GM12874 (cell line): ENCODE measurements at regions not wholly inside any gene's neighbourhood (a gene's known extent, or its start where the extent isn't known, plus 50 kb on each side); places are given as distances from the start of the nearest gene placed in this dataset.

Experiments
- TF ChIP-seq, protein P1 (sequence below): IDR thresholded peaks from 2 replicates; pipeline ENCODE4 v1.5.1; 2011; ENCODE audit warnings: low read depth, mild to moderate bottlenecking, control low read depth, low read length, moderate library complexity; ENCODE audit not compliant: insufficient read depth

DNA sequence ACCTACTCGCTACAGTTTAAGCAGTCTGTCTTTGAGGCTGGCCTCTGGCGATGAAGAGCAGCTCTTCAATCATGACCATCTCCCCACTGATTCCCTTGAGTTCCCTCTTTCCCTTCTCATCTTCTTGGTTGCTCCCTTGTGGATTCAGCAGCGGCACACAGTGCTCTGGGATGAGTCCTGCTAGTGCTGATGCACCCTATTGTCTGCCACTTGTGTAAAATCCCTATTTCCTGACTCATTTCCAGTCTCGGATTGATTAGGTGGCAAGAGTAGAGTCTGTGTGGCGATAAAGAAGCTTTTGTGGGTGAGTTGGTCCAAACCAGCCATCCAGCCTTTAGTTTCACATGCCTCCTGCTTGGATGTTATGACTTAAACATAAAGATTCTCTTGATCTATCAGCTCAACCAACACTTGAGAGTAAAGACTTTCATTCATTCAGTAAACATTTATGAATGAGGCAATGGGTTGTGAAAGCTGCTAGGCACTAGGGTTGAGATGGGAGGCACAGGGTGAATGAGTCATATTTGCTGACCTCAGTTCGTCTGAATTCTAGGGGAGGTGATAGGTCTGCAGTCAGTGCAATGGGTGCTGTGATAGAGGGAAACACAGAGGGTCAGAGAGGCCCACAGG, 219.4 kb upstream of the RAG2 start:
- TF ChIP-seq, protein P1, sequence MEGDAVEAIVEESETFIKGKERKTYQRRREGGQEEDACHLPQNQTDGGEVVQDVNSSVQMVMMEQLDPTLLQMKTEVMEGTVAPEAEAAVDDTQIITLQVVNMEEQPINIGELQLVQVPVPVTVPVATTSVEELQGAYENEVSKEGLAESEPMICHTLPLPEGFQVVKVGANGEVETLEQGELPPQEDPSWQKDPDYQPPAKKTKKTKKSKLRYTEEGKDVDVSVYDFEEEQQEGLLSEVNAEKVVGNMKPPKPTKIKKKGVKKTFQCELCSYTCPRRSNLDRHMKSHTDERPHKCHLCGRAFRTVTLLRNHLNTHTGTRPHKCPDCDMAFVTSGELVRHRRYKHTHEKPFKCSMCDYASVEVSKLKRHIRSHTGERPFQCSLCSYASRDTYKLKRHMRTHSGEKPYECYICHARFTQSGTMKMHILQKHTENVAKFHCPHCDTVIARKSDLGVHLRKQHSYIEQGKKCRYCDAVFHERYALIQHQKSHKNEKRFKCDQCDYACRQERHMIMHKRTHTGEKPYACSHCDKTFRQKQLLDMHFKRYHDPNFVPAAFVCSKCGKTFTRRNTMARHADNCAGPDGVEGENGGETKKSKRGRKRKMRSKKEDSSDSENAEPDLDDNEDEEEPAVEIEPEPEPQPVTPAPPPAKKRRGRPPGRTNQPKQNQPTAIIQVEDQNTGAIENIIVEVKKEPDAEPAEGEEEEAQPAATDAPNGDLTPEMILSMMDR = no peak

DNA sequence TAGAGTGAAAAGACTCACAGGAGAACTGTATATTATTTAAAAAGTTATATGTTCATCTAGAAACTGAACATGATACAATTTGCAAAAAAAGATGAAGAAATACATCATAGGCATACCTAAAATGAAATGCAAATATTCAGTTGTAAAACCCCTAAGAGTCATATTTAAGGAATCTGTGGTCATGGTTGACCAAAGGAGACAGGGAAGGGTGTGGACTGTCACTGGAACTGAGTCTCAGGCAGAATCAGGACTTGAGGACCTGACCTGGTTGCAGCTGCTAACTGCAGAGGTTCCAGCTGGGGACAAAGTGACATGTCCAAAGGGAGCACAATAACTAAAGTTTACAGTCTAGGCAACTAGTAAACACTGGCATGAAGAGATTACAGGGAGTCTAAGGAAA, 211.3 kb upstream of the RAG2 start:
- TF ChIP-seq, protein P1 = no peak

DNA sequence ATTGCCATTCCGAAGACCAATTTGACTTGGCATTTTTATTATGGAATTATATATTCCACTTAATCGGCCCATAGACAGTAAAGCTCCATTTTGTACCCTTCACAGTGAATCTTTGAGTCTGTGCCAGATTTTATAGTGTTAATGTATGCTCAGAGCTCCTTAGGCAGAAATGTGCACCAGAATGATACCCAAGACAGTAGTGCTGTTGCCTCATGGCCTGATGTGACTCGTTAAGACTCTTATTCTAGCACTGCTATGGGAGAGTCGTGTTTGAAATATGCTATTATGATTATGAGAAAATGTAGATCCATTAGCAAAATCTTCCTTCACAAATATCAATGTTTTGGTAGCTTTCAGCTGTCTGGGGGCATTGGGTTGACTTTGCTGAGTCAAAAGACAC, 209.8 kb upstream of the RAG2 start:
- TF ChIP-seq, protein P1 = no peak

DNA sequence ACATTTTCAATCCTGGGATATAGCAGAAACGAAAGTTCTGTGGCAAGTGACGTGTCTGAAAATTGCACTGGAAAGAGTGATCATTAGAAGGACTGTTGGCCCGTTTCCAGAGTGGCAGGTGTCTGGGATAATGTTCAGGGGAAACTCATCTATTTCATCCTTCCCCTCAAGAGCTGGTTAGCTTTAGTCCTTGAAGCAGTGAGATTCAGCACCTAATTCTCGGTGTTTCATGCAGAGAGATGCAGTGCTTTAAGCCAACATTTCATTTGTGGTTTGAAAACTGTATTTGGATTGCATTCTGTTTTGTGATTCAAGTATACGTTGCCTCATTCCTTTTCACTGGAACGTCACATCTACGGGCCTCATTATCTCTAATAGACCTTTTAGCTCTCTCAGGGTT, 205.0 kb upstream of the RAG2 start:
- TF ChIP-seq, protein P1 = no peak

DNA sequence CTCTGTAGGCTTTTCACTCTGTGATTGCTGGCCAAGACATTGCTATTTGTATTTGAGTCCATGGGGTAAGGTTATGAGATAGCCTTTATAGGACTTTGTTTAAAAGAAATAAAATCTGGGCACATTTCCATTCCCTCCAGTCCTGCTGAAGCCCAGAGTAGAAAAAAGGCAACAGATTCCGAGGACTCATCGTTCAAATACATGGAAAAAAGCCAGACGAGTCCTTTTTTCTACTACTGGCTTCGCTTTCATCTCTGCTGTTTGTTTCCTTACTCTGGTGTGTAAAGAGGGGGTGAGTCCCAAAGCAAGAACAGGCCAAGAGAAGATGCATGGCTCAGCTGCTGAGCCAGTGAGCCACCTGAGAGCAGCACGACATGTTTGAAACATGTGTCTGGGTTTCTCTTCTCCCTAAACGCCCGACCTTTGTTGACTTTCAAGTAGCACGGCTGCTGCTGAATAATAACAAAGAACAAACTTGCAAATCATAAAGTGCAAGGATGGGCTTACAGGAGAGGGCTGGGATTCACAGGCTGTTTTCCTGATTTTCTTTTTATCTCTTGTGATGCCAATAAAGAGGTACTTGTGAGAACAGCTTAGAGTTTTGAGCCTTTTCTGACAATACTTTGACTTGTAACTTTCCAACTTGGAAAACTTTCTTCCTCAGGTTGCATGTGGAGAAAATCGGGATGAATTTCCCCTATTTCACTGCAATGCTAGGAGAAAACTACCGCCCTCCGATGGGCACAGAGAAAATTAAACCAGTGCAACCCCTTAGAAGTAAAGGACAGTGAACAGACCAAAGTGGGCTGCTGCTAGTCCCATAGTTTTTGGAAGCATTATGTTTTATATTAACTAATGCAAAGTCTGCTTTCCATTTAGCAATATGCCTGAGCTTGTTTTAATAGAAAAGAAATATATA, 195.2 kb upstream of the RAG2 start:
- TF ChIP-seq, protein P1 = no peak

DNA sequence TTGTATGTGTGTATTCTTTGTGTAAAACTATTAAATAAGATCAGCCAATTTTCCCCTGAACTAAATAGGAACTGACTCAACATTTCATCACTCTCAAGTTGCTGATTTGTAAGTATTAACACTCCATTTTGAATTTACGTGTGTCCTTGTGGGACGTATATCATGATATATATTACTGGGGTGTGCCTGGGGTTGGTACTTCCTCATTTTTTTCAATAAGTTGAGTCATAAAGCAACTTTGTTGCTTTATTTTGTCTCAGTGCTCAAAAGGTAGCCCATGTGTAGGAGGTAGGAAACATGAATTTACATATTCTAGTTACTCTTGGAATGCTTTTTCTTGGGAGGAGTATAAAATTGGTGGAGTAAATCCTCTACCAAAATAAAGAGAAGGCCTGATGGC, 193.9 kb upstream of the RAG2 start:
- TF ChIP-seq, protein P1 = no peak

DNA sequence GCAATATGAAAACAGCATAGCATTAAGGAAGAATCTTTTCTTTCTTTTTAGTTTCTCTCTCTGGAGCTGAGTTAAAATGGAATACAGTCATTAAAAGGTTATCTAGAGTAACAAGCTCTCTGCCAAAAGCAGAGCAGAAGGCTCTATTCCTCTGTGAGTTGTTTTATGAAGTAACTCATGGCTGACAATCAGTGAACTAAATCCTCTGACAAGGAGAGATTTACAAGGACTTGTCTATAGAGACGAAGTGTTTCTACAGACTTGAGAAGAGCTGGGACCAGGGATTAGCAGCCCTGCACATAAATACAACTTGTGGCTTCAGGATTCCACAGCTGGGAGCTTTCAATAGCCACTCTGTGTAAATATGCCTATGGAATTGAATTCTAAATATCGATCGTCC, 192.5 kb upstream of the RAG2 start:
- TF ChIP-seq, protein P1 = no peak
